Colonic mucosa (tissue), 4 donors: ENCODE measurements at regions not wholly inside any gene's neighbourhood (a gene's known extent, or its start where the extent isn't known, plus 50 kb on each side); places are given as distances from the start of the nearest gene placed in this dataset.

Experiments
- DNase-seq: peaks from one replicate; pipeline ENCODE4 v3.0.0-alpha.2; 2020
- H3K27ac ChIP-seq: fragments of 200-600 bp; one replicate; pipeline ENCODE4 v1.8.0; 2021
- H3K27me3 ChIP-seq: fragments of 200-600 bp; one replicate; pipeline ENCODE4 v1.8.0; 2021
- H3K36me3 ChIP-seq: fragments of 200-600 bp; one replicate; pipeline ENCODE4 v1.8.0; 2021
- H3K4me1 ChIP-seq: fragments of 200-600 bp; one replicate; pipeline ENCODE4 v1.8.0; 2021; ENCODE audit warnings: mild to moderate bottlenecking
- H3K4me3 ChIP-seq: fragments of 200-600 bp; one replicate; pipeline ENCODE4 v1.8.0; 2021
- H3K9ac ChIP-seq, 2 donors: one replicate each; pipeline ENCODE4 v1.7.0; 2013; ENCODE audit warnings: control low read depth in 2 of 2, low read depth in 2 of 2, low read length in 2 of 2
- H3K9me3 ChIP-seq: fragments of 200-600 bp; one replicate; pipeline ENCODE4 v1.8.0; 2021
- intact Hi-C: fragments of 100-400 bp; cut with DNase I; formaldehyde crosslinking; loops from one replicate; pipeline ENCODE4 v1.14.1; 2022
- TF ChIP-seq, protein P1 (sequence below): fragments of 200-600 bp; IDR thresholded peaks from one replicate; pipeline ENCODE4 v1.8.0; 2022; ENCODE audit warnings: antibody characterized with exemption, mild to moderate bottlenecking
- donor health status: healthy.
- donor health status: DM: no; HTN: no; CAD: no.
- donor health status: DM: no; HTN: no; CAD: no.

DNA sequence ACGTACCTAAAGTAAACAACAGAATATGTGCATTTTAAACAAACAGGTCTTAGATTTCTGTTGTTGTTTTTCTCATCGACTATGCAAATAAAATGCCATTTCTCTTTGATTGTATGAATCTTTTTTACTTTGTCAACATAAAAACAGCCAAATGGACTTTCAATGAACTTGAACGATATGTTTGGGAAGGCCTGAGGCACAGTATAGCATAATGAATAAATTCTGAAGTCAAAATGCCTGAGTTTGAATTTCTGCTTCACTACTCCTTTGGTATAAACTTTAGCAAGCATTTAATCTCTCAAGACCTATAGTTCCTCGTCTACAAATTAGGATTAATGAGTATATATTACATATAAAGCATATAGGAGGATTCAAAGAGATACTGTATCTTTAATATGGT is 1369.9 kb upstream of the TENM4 start:
- Histone ChIP-seq H3K36me3 (no peaks in the 10 kb centered on the region), H3K9me3 (no peaks in the 10 kb centered on the region), H3K27ac (no peak overlapping the region), H3K4me3 (no peak overlapping the region), H3K27me3 (no peaks in the 10 kb centered on the region), H3K4me1 (no peaks in the 10 kb centered on the region), H3K9ac (no peak overlapping the region)
- DNase-seq, result no peak
- TF ChIP-seq, protein P1, sequence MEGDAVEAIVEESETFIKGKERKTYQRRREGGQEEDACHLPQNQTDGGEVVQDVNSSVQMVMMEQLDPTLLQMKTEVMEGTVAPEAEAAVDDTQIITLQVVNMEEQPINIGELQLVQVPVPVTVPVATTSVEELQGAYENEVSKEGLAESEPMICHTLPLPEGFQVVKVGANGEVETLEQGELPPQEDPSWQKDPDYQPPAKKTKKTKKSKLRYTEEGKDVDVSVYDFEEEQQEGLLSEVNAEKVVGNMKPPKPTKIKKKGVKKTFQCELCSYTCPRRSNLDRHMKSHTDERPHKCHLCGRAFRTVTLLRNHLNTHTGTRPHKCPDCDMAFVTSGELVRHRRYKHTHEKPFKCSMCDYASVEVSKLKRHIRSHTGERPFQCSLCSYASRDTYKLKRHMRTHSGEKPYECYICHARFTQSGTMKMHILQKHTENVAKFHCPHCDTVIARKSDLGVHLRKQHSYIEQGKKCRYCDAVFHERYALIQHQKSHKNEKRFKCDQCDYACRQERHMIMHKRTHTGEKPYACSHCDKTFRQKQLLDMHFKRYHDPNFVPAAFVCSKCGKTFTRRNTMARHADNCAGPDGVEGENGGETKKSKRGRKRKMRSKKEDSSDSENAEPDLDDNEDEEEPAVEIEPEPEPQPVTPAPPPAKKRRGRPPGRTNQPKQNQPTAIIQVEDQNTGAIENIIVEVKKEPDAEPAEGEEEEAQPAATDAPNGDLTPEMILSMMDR, result no peak
- intact Hi-C loops, result no loop called here

DNA sequence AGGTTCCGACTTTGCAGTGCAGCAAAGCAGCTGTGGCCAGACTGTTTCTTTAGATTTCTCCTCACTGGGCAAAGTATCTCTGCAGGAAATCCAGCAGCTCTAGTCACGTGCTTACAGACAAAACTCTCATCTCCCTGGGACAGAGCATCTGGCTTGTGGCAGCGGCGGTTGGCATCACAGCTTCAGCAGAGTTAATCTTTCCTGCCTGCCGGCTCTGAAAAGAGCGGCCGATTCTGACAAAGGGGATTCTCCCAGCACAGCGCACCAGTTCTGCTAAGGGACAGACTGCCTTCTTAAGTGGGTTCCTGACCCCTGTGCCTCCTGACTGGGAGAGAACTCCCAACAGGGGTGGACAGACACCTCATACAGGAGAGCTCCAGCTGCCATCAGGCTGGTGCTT is 1357.3 kb upstream of the TENM4 start:
- DNase-seq, result no peak
- Histone ChIP-seq H3K27ac (no peak overlapping the region), H3K9me3 (no peaks in the 10 kb centered on the region), H3K27me3 (no peaks in the 10 kb centered on the region), H3K9ac (no peak overlapping the region), H3K36me3 (no peaks in the 10 kb centered on the region), H3K4me1 (no peaks in the 10 kb centered on the region), H3K4me3 (no peak overlapping the region)
- TF ChIP-seq, protein P1, result no peak
- intact Hi-C loops, result no loop called here

DNA sequence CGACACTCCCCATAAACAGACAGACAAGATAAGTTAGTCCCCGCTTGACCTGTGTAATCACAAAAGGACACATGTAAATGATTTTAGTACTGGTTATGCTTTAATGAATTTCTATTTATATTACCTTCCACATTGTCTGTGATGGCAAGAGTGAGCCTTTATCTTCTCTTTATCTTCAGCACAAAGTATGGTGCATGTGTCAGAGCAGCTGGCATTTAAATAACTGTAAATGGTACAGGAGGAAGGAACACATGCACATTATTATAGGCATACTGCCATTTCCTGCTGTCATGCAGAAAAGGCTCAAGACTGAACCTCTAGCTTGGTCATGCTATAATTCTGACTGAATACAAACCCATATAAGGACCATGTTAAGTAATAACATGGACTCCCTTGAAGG is 1342.7 kb upstream of the TENM4 start:
- intact Hi-C loops, result no loop called here
- Histone ChIP-seq H3K9me3 (no peaks in the 10 kb centered on the region), H3K27ac (no peak overlapping the region), H3K27me3 (no peaks in the 10 kb centered on the region), H3K4me3 (no peak overlapping the region), H3K4me1 (no peaks in the 10 kb centered on the region), H3K9ac (no peak overlapping the region), H3K36me3 (no peaks in the 10 kb centered on the region)
- DNase-seq, result no peak
- TF ChIP-seq, protein P1, result no peak

DNA sequence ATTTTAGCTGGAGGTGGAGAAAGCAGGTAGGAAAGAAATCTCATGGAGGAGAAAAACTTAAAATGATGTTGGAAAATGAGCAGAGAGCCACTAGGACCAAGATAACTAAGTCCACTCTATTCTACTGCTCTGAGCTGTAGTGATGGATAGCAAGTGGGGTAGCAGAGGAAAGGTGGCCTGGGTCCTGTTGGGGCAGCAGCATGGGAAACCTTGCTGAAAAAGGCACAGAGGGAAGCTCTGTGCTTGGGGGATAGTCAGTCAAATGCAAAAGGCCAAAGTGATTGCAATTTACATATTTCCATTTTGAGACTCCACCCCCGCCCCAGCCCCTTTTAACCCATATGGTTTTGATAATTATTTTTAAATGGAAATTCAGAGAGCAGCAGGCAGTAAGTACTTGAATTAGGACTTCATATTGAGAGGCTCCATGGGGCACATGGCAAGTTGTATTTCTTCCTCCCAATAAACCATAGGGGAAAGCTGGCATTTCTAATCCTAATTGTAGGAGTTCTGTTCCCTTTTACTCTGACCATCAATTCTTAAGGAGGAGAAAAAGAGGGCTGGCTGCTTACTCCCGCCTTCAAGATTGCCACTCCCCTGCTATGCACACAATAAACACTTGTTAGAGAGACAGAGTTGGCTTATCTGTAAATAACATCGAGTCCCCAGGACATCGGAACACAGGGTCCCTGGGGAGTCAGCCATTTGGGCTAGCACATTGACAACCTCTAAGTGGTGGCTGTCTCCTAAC is 1341.5 kb upstream of the TENM4 start:
- Histone ChIP-seq H3K9ac (no peak overlapping the region), H3K27ac (no peak overlapping the region), H3K9me3 (no peaks in the 10 kb centered on the region), H3K27me3 (no peaks in the 10 kb centered on the region), H3K4me3 (no peak overlapping the region), H3K4me1 (no peaks in the 10 kb centered on the region), H3K36me3 (no peaks in the 10 kb centered on the region)
- DNase-seq, result no peak
- TF ChIP-seq, protein P1, result no peak
- intact Hi-C loops, result no loop called here

DNA sequence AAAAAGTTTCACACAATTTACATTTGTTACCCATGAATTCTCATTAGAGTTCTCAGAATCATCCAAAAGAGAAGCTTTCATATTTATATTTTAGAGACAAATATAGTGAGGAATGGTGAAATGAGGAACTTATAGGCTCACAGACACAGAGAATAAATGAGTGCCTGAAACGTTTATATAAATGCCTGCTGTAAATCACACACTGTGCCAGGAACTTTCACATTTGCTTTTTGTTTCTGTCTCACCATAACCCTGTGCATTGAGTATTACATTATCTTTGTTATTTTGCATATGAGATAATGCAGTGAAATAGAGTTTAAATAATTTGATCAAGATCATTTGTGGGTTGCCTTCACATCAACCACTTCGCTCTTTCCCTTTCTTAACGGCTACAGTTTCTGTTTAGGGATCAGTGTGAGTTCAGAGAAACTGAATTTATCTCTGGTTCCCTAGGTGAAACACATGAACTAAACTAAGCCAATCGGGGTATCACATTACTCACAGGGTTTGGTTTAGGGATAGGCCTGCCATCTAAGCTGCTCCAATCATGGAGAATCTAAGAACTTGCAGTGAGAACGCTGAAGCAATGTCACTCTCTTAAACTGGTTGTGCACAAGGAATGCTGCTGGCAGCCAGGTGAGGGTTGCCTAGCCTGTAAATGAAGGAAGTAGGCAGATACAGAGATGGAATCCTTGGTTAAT is 1339.2 kb upstream of the TENM4 start:
- H3K36me3 ChIP-seq, result no peaks in the 10 kb centered on the region
- H3K27ac ChIP-seq, result no peak overlapping the region
- no peak for DNase-seq
- intact Hi-C loops, result no loop called here
- no peaks in the 10 kb centered on the region for H3K9me3 ChIP-seq
- no peak overlapping the region for H3K9ac ChIP-seq
- H3K4me1 ChIP-seq, result no peaks in the 10 kb centered on the region
- H3K27me3 ChIP-seq, result no peaks in the 10 kb centered on the region
- H3K4me3 ChIP-seq, result no peak overlapping the region
- TF ChIP-seq, protein P1, result no peak
